C4-2B (cell line): ENCODE measurements at regions not wholly inside any gene's neighbourhood (a gene's known extent, or its start where the extent isn't known, plus 50 kb on each side); places are given as distances from the start of the nearest gene placed in this dataset.

Experiments used
- CTCF ChIP-seq: fragments of 450-650 bp; conservative IDR thresholded peaks from 2 replicates; pipeline ENCODE4 v1.5.1; 2017; ENCODE audit warnings: mild to moderate bottlenecking
- ZFX ChIP-seq: fragments of 450-650 bp; IDR thresholded peaks from 2 replicates; pipeline ENCODE4 v1.6.1; 2017

DNA sequence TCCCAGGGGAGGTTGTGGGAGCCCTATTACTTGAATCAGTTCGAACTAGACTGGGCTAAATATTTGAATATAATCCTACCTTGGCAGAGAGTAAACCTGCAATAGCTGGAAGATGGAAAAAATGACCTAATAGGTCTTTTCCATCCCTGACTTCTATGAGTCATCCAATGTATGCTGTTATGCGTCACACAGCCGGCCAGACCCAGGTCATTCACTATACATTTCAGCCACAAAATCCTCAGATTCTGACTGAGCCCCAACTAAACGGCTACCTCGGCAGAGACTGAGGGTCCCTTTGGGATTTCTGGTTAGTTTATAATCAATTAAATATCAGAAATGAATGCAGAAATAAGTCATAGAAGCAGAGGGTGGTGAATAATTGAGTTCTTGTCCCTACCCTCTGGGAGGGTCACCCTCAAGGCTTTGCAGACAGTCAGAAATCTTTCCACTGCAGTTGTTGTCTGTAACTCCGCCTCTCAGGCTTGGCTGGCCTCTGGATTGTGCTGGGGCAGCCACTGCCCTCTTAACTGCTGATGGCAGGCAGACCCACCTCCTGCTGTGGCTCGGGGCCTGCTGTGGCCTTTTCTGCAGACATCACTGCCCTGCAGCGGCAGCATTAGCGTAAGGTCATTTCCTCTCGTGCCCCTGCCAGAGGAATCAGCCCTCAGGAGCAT is 240.5 kb downstream of the TGFB2 start:
- no peak for TF ChIP-seq CTCF
- no peak for TF ChIP-seq ZFX
